Amniotic epithelial cell (primary cell): ENCODE measurements at regions not wholly inside any gene's neighbourhood (a gene's known extent, or its start where the extent isn't known, plus 50 kb on each side); places are given as distances from the start of the nearest gene placed in this dataset.
"Not testable (repeated sequence)": the region's sequence is repeated elsewhere in the genome, so short reads cannot be mapped to it uniquely, and the experiment has no call there.

Experiments used
- DNase-seq: peaks from one replicate; pipeline ENCODE4 v3.0.0-alpha.2; 2010; ENCODE audit warnings: low read depth

DNA sequence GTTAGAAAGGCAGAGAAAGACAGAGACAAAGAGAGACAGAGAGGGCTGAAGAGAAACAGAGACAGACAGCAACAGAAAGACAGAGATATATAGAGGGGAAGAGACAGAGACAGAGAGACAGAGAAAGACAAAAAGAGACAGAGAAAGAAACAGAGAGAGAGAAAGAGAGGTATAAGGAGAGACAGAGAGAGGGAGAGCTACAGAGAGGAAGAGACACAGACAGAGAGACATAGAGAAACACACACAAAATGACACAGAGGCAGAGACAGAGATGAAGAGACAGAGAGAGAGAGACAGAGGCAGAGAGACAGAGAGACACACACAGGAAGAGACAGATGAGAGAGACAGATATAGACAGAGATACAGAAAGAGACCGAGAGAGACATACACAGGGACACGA, 168.6 kb downstream of the TMEM121 start:
- no peak for DNase-seq

DNA sequence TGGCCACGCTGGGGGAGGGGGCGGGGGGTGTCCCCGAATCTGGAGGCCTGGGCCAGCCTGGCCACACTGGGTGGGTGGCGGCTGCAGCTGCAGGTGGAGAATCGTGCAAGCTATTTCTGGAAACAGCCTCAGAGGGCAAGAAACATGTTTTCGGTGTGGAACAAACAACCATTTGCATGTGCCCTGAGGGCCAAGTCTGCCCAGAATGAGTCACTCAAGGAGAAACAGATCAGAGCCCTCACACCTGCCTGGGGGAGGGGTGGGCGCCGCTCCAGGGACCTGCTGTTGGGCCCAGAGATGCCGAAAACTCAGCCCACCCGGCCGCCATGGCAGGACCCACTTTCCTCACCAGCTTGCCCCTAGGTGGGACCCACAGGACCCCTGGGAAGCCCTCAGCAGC, 170.0 kb downstream of the TMEM121 start:
- DNase-seq, result not testable (repeated sequence)

DNA sequence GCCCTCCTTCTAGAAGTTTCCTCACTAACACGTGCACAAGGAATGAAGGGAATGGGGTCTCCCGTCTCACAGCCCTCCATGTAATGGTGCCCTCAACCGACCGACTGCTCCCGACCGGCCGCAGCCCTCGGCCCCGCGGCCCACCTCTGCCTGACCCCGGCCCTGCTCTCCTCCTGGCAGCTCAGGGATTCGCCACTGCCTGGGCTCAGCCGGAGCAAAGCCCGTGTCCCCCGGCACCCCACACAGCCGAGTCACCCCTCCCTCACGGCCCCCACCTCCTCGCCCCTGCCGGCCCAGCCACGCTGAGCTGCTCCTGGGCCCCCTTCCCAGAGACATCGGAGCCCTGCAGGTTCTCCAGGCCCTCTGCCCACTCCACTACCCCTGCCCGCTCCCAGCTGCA, 171.0 kb downstream of the TMEM121 start:
- not testable (repeated sequence) for DNase-seq

DNA sequence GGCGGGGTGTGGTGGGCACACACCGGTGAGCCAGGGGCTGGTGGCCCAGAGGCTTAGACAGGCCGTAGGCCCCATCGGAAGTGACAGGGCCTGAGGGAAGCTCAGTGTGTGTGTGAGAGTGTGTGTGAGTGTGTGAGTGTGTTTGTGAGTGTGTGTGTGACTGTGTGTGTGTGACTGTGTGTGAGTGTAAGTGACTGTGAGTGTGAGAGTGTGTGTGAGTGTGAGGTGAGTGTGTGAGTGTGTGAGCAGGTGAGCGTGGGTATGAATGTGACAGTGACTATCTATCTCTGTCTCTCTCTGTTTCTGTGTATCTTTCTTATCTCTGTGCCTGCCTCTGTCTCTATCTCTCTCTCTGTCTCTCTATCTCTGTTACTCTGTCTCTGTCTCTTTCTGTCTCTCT, 171.6 kb downstream of the TMEM121 start:
- not testable (repeated sequence) for DNase-seq

DNA sequence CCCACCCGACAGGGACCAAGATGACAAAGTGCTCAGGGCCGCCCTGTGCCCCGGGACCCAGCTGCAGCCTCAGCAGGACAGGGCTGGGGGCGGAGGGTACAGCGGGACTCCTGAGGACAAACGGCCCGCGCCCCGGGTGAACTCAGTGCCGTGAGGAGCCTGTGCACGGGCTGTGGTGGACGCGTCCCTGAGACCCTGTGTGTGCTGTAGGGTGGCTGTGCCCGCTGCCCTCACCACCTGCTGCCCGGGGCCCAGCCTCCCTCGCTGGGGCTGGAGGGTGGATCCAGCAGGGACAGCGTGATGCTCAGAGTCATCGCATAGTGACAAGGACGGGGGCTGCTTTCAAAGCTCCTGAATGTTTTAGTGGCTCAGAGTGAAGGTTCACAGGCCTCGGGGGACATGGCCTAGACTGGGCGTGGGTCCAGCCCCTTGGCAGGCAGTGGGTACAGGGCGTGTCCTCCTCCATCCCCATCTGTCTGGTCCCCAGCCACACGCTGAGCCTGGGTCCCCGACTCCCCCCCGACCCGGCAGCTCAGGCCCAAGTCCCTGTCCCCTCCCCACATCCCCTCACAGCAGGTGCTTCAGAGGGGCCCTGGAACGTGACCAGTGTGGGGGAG, 172.7 kb downstream of the TMEM121 start:
- not testable (repeated sequence) for DNase-seq

DNA sequence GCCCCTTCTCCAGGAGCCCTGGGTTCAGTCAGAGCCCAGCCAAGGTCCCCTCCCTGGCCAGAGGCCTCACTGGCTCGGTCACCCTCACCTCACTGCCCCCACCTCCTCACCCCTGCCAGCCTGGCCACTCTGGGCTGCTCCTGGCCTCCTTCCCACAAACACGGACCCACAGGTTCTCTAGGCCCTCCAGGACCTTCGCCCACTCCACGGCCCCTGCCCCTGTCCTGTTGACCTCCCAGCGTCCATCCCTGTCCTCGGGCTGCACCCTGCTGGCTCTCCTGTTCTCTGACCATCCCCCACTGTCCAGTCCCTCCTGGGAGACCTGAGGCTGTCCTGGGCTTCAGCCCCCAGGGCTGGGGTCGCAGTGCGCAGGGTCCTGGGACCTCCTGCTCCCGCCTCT, 173.3 kb downstream of the TMEM121 start:
- not testable (repeated sequence) for DNase-seq

DNA sequence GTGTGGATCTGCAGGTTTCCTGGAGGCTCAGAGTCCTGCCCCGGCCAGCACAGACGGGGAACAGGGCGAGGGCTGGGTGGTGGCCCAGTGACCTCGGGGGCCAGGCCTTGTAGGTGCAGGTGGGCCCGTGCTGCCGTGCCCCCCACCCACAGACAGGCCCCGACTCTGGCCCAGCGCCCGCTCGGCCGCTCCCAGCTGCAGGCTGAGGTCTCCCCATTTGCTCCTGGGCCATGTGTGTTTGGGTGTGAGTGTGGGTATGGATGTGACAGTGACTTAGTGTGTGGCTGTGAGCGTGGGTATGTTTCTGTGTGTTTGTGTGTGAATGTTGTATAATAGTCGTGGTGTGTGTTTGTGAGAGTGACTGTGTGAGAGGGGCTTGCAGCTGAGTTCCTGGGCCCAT, 173.8 kb downstream of the TMEM121 start:
- DNase-seq, result not testable (repeated sequence)

DNA sequence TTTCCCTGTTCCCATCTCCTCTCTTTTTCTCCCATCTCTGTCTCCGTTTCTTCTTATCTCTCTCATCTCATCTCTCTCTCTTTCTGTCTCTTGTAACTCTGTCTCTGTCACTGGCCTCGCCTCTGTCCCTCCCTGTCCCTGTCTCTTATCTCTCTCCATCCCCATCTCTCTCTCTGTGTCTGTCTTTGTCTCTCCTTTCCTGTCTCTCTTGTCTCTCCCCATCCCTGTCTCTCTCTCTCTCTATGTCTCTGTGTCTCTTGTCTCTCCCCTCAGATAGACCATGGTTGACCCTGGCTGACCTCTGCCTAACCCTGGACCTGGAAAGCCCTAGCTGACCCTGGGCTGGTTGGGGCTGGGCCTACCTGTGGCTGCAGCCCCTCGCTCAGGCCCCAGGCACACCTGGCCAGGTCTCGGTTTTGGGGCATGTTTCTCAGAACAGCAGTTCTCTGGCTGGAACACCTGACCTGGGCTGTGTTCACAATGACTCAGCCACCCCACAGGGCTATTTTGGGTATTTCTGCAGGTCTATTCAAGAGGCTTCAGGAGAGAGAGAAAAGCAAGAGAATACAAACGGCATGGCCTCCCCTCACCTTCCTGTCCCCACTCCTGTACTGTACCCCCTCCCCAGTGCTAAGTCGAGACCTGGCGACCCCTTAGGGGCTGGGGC, 174.4 kb downstream of the TMEM121 start:
- no peak for DNase-seq

DNA sequence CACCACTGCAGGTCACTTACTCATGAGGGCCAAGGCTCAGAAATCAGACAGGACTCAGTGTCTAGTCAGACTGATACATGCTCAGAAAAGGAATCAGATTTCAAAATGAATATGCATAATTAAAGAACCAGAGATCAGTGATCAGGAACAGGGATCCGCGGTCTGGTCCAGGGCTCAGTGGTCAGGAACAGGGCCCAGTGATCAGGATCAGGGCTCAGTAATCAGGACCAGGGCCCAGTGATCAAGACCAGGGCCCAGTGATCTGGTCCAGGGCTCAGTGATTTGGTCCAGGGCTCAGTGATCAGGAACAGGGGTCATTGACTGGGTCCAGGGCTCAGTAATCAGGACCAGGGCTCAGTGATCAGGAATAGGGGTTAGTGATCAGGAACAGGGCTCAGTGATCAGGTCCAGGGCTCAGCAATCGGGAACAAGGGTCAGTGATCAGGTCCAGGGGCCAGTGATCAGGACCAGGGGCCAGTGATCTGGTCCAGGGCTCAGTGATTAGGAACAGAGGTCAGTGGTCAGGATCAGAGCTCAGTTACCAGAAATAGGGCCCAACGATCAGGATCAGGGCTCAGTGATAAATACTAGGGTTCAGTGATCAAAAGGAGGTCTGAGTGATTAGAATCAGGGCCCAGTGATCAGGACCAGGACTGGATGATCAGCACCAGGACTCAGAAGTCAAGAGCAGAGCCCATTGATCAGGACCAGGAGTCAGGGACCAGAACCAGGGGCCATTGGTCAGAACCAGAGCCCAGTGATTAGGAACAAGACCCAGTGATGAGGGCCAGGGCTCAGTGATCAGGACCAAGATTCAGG, 175.3 kb downstream of the TMEM121 start:
- DNase-seq, result no peak

DNA sequence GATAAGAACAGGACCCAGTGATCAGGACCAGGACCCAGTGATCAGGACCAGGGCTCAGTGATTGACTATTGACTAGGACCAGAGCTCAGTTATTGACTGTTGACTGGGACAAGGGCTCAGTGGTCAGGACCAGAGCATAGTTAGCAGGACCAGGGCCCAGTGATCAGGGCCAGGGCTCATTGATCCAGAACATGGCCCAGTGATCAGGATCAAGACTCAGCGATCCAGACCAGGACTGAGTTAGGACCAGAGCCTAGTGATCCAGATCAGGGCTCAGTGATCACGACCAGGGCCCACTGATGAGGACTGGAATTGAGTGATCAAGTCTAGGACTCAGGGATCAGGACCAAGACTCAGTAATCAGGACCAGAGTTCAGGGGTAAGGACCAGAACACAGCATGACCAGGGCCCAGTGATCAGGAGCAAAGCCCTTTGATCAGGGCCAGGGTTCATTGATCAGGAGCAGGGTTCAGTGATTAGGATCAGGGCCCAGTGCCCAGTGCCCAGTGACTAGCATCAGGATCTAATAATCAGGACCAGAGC, 176.0 kb downstream of the TMEM121 start:
- DNase-seq, result no peak

DNA sequence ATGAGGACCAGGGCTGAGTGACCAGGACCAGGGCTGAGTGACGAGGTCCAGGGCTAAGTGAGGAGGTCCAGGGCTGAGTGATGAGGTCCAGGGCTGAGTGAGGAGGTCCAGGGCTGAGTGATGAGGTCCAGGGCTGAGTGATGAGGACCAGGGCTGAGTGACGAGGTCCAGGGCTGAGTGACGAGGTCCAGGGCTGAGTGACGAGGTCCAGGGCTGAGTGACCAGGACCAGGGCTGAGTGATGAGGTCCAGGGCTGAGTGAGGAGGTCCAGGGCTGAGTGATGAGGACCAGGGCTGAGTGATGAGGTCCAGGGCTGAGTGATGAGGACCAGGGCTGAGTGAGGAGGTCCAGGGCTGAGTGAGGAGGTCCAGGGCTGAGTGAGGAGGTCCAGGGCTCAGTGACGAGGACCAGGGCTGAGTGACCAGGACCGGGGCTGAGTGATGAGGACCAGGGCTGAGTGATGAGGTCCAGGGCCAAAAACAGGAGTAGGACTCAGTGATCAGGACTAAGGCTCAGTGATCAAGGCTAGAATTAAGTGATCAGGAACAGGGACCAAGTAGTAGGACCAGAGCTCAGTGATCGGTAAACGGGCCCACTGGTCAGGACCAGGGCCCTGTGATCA, 176.8 kb downstream of the TMEM121 start:
- DNase-seq, result not testable (repeated sequence)

DNA sequence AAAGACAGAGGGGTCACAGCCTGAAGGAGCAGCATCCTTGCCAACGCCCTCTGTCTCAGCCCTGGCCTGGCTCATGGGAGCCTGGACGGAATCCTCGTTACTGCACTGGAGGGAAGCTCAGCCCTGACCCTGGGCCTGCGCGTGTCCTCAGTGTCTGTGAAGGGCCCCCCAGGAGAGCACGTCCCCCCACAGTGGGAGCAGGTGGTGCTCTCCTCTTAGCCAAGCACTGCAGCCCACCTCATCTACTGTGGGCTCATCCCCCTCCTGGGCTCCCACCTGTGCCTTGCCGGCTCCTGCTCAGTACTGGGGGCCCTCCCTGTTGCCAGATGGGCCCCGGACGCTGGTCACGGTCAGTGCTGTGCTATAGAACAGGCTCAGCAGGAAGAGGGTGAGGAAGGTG, 177.7 kb downstream of the TMEM121 start:
- not testable (repeated sequence) for DNase-seq

DNA sequence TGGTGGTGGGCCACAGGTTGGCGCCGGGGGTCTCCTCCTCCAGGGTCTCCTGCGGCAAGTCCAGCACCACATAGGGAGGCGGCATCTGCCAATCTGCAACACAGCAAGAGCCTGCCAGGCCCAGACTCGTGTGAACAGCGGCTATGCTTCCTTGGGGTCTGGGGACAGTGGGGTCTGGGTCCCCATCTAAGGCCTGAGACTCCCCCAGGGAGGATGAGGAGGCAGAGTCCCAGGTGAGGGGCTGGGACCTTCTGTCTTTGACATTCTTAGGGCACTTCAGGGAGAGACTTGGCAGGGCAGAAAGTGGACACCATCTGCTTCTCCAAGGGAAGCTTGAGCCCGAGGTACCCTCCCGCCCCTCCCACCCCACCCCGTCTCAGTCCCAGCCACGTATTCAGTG, 178.1 kb downstream of the TMEM121 start:
- not testable (repeated sequence) for DNase-seq

DNA sequence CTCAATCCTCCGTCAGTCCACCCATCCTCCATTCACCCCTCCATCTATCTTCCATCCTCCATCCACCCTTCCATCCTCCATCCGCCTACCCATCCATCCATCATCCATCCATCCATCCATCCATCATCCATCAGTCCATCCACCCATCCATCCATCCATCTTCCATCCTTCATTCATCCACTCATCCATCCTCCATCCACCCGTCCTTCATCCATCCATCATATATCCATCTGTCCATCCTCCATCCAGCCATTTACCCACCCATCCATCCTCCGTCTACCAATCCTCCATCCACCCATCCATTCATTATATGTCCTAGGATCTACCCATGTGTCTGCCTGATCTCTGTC, 179.1 kb downstream of the TMEM121 start:
- DNase-seq, result not testable (repeated sequence)

DNA sequence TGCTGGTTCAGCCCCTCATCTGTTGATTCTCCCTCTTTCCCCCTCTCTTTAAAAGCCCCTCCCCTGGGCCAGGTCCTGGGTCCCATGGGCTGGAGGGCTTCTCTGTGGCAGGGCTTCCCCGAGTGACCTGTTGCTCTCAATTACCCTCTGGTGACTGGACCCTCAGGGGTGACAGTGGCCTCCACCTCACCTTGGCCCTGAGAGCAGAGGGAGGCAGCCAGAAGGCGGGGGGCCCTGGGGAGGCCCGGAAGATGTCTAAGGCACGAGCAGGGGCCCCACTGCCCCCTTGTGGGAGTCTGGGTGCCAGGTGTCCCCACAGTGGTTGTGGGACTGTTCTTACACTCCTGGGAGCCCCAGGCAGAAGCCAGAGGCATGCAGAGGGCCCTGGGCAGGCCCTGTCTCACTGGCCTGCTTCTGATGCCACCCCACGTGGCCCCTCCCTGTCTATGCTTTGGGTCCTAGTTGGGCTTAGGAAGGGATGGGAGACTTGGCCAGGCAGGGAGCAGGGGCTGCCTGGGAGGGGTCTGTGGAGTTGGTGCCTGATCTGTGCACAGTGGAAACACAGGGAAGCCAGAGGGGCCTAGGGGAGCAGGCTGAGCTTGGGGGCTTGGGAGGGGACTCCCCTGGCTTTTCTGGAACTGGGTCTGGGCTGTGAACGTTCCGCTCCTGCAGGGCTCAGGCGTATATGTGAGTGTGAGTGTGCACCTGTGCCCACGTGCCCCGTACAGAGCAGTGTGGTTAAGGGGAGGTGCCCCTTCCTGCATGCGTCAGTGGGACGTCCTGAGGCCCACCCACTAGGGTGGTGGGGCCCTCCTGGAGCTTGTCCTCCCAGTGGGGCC, 179.7 kb downstream of the TMEM121 start:
- DNase-seq, result not testable (repeated sequence)

DNA sequence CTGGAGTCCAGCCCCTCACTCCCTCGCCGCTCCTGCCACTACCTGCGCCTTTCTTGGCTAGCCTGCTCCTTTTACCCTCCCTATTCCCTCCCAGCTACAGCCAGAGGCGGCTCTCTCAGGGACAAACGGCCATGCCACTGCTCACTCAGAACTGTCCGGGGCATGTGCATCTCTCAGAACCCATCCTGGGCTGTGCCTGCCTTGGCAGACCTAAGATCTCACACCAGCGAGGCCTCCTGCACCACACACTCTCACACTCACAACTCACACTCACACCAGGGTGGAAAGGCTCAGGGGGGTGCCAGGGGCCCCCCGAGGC, 180.3 kb downstream of the TMEM121 start:
- not testable (repeated sequence) for DNase-seq

DNA sequence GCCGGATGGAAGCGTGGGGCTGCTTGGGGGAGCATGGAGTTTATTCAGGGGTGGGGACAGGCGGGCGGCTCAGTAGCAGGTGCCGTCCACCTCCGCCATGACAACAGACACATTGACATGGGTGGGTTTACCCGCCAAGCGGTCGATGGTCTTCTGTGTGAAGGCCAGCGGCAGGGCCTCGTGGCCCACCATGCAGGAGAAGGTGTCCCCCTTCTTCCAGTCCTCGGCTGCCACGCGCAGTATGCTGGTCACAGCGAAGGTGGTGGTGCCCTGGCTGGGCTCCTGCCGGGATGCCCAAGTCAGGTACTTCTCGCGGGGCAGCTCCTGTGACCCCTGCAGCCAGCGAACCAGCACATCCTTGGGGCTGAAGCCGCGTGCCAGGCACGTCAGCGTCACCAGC, 180.7 kb downstream of the TMEM121 start:
- not testable (repeated sequence) for DNase-seq

DNA sequence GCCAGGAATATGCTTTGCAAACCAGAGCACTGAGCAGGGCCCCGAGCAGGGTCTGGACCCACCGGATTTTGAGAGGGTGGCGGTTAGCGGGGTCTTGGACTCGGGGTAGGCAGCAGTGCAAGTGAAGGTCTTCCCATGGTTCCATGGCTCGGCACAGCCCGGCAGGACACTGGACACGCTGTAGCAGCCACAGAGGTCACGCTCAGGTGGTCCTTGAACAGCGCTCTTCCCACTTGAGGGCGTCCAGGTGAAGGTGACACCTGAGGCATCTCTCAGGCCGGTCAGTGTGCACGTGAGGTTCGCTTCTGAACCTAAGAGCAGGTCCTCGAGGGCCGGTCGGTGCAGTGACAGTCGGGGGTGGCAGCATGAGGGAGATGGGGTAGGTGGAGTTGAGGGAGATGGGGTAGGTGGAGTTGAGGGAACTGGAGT, 181.4 kb downstream of the TMEM121 start:
- not testable (repeated sequence) for DNase-seq

DNA sequence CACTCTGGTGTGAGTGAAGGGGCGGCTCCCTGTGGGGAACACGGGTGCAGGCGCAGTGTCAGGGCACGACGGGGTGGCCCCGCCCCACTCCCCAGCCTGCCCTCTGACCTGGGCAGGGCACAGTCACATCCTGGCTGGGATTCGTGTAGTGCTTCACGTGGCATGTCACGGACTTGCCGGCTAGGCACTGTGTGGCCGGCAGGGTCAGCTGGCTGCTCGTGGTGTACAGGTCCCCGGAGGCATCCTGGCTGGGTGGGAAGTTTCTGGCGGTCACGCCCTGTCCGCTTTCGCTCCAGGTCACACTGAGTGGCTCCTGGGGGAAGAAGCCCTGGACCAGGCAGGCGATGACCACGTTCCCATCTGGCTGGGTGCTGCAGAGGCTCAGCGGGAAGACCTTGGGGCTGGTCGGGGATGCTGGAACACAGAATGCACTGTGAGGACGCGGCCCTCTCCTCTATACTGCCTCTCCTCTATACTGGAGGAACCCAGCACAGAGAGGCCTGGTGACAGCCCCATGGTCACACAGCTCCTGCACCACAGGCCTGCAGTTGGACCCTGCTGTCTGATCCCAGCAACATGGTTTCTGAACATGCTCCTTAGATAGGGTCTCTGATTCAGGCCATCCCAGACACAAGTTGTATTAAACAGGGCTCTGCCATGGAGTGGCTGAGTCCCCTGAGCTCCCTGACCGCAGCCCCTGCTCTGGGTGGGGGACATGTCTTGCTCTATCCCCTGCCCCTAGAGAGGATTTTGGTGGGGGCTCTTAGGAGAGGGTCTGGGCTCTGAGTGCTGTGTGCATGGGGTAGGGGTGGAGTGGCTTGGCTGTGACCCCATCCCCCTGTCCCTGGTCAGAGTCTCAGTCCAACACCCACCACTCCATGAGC, 182.1 kb downstream of the TMEM121 start:
- DNase-seq, result not testable (repeated sequence)

DNA sequence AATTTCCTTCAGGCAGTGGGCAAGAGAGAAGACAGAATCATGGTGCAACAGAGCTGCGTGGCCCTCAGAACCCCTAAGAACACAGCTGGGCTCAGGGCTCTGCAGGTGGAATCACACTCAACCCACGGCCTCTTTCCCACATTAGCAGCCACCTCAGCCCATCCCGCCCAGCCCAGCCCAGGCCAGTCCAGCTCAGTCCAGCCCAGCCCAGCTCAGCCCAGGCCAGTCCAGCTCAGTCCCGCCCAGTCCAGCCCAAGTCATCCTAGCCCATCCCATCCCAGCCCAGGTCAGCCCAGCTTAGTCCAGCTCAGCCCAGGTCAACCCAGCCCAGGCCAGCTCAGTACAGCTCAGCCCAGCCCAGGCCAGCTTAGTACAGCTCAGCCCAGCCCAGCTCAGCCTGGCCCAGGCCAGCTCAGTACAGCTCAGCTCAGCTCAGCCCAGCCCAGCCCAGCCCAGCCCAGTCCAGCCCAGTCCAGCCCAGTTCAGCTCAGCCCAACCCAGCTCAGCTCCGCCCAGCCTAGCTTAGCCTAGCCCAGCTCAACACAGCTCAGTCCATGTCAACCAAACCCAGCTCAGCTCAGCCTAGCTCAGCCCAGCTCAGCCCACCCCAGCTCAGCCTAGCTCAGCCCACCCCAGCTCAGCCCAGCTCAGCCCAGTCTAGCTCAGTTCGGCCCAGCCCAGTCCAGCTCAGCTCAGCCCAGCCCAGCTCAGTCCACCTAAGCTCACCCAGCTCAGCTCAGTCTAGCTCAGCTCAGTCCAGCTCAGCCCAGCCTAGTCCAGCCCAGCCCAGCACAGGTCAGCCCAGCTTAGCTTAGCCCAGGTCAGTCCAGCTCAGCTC, 183.1 kb downstream of the TMEM121 start:
- DNase-seq, result no peak
